ENCODE measurements at regions not wholly inside any gene's neighbourhood (a gene's known extent, or its start where the extent isn't known, plus 50 kb on each side); places are given as distances from the start of the nearest gene placed in this dataset.

DNA sequence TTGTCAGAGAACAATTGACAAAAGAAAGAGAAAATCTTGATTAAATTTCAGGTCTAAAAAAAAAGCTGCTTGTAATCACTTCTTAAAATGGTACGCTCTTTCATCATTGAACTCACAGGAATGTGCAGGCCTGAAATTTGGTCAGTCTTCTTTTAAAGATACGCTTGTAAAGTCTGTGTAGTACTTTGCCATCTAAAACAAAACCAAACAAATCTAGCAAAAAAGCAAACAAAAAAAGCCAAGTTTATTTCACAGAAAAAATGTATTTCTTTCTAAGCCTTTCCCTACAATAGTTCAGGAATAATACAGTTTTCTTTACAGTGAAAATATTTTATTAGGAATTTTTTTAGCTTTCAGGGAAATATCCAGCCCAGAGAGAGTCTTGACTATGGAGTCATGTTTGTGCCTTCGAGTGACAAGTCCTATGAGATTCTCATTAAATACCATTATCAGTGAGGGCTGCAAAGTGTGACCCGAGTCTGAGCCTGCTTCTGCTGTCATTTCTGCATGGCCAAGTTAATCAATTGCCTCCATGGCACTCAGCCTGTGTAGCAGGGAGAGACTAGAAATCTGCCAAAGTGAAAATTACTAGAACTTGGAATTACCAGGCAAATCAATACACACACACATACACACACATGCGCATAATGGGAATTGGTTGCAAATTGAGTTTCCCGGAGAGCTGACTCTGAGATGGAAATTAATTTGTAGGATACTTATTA is 172.6 kb downstream of the OTUD1 start:
- in situ Hi-C loops (cut with MboI; ENCODE audit: low sequenced_read_pairs in 4 of 4): no loop called here
- no peak overlapping the region for H3K27ac ChIP-seq
- no peak for ATAC-seq
- no peak for DNase-seq
- H3K4me3 ChIP-seq: no peak overlapping the region
- intact Hi-C loops (cut with DNase I; ENCODE audit: low total_unique reads): no loop called here
- no peaks in the 10 kb centered on the region for H3K36me3 ChIP-seq
- no peaks in the 10 kb centered on the region for H3K9me3 ChIP-seq
- TF ChIP-seq POLR2A (IDR thresholded peaks at IDR 0.05): no peak
- TF ChIP-seq, protein P1, sequence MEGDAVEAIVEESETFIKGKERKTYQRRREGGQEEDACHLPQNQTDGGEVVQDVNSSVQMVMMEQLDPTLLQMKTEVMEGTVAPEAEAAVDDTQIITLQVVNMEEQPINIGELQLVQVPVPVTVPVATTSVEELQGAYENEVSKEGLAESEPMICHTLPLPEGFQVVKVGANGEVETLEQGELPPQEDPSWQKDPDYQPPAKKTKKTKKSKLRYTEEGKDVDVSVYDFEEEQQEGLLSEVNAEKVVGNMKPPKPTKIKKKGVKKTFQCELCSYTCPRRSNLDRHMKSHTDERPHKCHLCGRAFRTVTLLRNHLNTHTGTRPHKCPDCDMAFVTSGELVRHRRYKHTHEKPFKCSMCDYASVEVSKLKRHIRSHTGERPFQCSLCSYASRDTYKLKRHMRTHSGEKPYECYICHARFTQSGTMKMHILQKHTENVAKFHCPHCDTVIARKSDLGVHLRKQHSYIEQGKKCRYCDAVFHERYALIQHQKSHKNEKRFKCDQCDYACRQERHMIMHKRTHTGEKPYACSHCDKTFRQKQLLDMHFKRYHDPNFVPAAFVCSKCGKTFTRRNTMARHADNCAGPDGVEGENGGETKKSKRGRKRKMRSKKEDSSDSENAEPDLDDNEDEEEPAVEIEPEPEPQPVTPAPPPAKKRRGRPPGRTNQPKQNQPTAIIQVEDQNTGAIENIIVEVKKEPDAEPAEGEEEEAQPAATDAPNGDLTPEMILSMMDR (IDR thresholded peaks at IDR 0.05 in 4 of 5, conservative IDR thresholded peaks at IDR 0.05 in 1 of 5): no peak
- H3K27me3 ChIP-seq: no peaks in the 10 kb centered on the region
- no peaks in the 10 kb centered on the region for H3K4me1 ChIP-seq

DNA sequence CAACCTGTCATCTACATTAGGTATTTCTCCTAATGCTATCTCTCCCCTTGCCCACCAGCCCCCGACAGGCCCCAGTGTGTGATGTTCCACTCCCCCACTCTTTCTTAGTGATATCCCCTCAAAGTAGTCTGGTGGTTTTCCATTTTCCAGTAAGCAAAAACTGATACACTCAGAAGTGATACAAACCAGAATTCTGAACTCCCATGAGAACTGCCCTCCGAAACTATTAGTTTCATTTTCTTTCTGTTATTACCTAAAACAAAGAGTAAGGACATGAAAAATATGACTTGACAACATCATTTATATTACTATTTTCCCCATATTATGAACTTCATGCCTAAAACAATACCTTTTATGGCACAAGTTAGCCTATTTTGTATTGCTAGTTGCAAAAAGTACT is 175.0 kb downstream of the OTUD1 start:
- no peak for ATAC-seq
- intact Hi-C loops (cut with DNase I; ENCODE audit: low total_unique reads) (no loop called here), in situ Hi-C loops (cut with MboI; ENCODE audit: low sequenced_read_pairs in 4 of 4) (no loop called here)
- no peaks in the 10 kb centered on the region for H3K4me1 ChIP-seq
- no peak for TF ChIP-seq POLR2A (IDR thresholded peaks at IDR 0.05)
- TF ChIP-seq, protein P1 (IDR thresholded peaks at IDR 0.05 in 4 of 5, conservative IDR thresholded peaks at IDR 0.05 in 1 of 5): no peak
- no peak for DNase-seq
- H3K27me3 ChIP-seq: no peaks in the 10 kb centered on the region
- H3K4me3 ChIP-seq: no peak overlapping the region
- no peaks in the 10 kb centered on the region for H3K9me3 ChIP-seq
- no peaks in the 10 kb centered on the region for H3K36me3 ChIP-seq
- no peak overlapping the region for H3K27ac ChIP-seq

DNA sequence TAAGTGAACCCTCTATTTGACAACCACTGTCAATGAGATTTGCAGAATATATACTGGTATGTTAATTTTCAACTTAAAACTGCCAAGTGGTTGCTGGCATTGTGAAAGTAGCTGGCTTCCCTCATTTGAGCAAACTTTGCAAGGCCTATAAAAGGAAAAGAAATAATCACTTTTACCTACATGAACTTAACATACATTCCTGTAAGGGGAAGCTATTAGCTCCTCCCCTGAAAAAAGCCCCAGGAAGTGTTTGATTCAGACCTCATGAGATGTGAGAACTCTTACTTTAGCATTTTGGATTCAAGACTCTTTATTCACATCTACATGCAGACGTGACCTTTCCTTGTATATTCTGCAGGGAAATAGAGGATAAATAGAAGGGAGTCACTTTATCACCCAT is 175.6 kb downstream of the OTUD1 start:
- ATAC-seq (no peak), DNase-seq (no peak)
- in situ Hi-C loops (cut with MboI; ENCODE audit: low sequenced_read_pairs in 4 of 4) (no loop called here), intact Hi-C loops (cut with DNase I; ENCODE audit: low total_unique reads) (no loop called here)
- H3K4me3 ChIP-seq: no peak overlapping the region
- H3K9me3 ChIP-seq: no peaks in the 10 kb centered on the region
- no peak for TF ChIP-seq POLR2A (IDR thresholded peaks at IDR 0.05)
- TF ChIP-seq, protein P1 (IDR thresholded peaks at IDR 0.05 in 4 of 5, conservative IDR thresholded peaks at IDR 0.05 in 1 of 5): no peak
- no peaks in the 10 kb centered on the region for H3K36me3 ChIP-seq
- no peak overlapping the region for H3K27ac ChIP-seq
- no peaks in the 10 kb centered on the region for H3K4me1 ChIP-seq
- no peaks in the 10 kb centered on the region for H3K27me3 ChIP-seq

DNA sequence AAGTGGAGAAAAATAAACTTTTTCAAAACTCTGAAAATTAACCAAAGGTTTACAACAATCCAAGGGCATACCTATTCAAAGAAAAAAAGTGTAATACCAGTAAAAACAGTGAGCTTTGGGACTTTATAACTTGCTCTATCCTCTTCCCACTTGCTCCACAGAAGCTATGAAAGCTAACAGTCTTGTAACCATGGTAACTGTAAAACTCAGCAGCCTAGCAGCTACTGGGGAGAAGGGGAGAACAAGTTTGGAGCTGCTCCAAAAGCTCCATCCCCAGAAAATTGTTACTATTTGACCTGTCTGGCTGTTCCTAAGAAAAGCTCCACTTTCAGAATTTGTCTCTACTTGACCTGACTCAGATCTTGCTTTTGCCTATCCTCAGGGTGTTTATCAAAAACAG is 191.5 kb downstream of the OTUD1 start:
- DNase-seq: no peak
- TF ChIP-seq, protein P1 (IDR thresholded peaks at IDR 0.05 in 4 of 5, conservative IDR thresholded peaks at IDR 0.05 in 1 of 5): no peak
- TF ChIP-seq POLR2A (IDR thresholded peaks at IDR 0.05): no peak
- H3K4me3 ChIP-seq: no peak overlapping the region

DNA sequence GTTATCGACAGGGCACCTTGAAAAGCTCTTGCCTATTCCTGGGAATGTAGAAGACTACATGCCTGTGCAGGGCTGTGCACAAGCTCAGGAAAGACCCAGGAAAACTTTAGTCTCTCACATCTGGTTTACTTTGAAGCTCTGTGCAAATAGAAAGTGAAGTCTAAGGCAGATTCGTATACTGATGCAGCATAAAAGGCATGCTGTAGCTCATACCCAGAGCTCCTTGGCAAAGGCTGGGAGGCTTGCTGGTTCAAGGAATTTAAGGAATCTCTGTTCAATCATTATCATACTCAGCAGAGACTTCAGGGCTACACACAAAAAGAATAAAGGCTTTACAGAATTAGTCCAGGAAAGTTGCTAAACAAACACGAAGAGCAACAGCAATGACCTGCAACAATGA is 192.0 kb downstream of the OTUD1 start:
- no peak for DNase-seq
- ATAC-seq: no peak
- Histone ChIP-seq H3K27ac (no peak overlapping the region), H3K4me3 (no peak overlapping the region), H3K27me3 (no peaks in the 10 kb centered on the region), H3K9me3 (no peaks in the 10 kb centered on the region), H3K4me1 (no peaks in the 10 kb centered on the region), H3K36me3 (no peaks in the 10 kb centered on the region)
- in situ Hi-C loops (cut with MboI; ENCODE audit: low sequenced_read_pairs in 4 of 4) (no loop called here), intact Hi-C loops (cut with DNase I; ENCODE audit: low total_unique reads) (no loop called here)
- no peak for TF ChIP-seq POLR2A (IDR thresholded peaks at IDR 0.05)
- TF ChIP-seq, protein P1 (IDR thresholded peaks at IDR 0.05 in 4 of 5, conservative IDR thresholded peaks at IDR 0.05 in 1 of 5): no peak

More for the DNA sequence above, 191.5 kb downstream of the OTUD1 start:
- Histone ChIP-seq H3K4me1 (no peaks in the 10 kb centered on the region), H3K27ac (no peak overlapping the region), H3K9me3 (no peaks in the 10 kb centered on the region), H3K36me3 (no peaks in the 10 kb centered on the region), H3K27me3 (no peaks in the 10 kb centered on the region)
- intact Hi-C loops (cut with DNase I; ENCODE audit: low total_unique reads): no loop called here
- no peak for ATAC-seq
- in situ Hi-C loops (cut with MboI; ENCODE audit: low sequenced_read_pairs in 4 of 4): no loop called here

Data from gastrocnemius medialis (tissue), 4 donors.